Midbrain (tissue), 1 donor: ENCODE measurements at regions not wholly inside any gene's neighbourhood (a gene's known extent, or its start where the extent isn't known, plus 50 kb on each side); places are given as distances from the start of the nearest gene placed in this dataset.

Source experiments
- DNase-seq: peaks from one replicate; lab custom pipeline; 2025; lab: John Stamatoyannopoulos, UW

DNA sequence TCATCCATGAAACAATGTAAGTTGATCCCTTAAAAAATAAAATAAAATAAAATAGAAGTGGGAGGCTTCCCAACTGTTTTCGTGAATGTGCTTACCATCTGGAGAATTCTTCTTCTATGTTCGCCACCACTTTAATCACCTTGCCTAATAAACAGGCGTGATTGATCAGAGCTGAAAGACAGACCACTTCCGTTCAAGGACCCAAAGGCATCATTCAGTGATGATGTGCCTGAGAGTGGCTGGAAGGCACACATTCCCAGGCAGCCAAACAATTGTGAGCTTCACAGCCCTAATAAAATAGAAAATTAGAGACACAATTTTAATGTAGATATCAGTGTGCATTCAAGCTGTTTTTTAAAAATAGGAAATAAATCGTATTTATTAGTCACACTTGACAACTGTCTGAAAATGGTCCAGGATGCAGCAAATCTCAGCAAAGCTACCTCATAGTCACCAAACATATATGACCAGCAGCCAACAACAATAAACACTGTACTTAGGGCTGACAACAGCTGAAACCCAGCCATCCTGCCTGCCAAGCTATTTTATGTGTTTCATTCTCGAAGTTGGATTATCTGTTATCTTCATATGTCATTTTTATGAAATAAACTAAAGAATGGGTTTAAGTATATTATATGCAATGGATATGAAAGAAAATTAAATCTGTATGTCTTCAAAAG is 163.2 kb upstream of the FAM9B start:
- no peak for DNase-seq

DNA sequence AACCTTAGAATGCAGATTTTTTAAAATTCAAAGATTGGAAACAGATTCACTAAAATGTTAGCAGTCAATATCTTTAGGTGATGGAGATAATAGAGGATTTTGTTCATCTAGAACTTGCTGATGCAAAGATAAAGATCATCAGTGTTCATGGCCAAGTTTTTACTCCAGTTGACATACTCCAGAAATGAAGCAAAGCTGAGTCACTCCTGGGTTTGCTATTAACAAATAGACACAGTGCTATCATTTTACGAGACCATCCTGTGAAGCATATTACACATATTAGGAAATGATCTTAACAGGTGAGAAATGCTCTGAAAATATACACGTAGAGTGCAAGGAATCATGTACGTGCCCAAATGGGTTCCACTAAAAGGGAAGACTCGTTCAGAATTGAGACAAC is 170.6 kb upstream of the FAM9B start:
- DNase-seq: no peak

DNA sequence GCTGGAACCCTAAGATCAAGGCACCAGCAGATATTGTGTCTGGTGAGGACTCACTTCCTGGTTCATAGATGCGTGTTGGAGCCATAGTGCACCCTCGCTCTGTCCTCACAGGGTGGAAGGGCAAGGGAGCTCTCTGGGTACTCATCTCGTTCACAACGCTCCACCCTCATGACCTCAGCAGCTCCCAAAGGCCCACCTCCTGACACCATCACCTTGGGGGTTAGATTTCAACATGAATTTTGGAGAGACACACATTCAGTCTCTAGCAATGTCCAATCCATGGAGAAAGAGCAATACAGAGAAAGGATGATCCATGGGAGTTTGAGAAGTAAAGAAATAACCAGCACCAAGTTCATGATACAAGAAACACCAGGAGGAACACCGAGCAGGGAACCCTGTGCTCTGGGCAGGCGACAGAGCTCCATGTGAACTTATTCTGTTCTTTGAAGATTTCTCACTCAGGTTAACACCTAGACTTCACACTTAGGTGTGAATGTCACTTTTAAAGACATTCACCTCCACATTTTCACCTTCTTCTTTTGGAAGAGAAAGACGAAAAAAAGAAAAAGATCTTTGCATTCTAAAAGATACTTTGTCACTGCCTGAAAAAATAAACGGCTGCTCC is 171.8 kb upstream of the FAM9B start:
- no peak for DNase-seq

GRCh38 chrX:9207142-9207541 is 173.2 kb upstream of the FAM9B start:
- no peak for DNase-seq

DNA sequence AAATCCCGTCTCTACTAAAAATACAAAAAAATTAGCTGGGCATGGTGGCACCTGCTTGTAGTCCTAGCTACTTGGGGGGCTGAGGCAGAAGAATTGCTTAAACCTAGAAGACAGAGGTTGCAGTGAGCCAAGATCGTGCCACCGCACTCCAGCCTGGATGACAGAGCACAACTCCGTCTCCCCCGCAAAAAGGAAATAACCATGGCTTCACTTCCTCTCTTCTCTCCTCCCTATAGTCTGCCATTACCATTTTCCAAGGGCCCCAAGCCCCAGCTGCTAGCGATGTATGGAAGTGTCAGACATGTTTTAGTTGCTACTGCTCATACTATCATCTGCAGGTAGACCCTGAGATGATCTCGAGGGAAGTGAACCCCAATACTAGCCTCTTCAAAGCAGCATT is 177.3 kb upstream of the FAM9B start:
- DNase-seq: no peak

DNA sequence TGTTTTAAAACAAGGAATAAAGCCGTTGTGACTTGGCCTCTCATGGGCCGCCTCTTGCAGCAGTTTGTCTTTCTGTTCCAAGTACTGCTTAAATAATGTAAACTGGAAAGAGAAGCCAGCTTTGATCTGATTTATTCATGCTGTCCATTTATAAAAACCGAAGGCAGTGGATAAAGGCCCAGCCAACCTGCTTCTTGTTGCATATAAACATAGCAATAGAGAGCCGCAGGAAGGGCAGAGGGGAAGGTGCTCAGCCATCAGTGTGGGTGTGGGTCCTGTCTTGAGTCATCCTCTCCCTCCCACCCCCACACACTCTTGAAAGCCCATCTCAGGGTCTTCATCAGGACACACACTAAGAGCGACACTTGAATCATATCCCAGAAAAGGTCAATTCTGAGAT is 187.9 kb upstream of the FAM9B start:
- no peak for DNase-seq

DNA sequence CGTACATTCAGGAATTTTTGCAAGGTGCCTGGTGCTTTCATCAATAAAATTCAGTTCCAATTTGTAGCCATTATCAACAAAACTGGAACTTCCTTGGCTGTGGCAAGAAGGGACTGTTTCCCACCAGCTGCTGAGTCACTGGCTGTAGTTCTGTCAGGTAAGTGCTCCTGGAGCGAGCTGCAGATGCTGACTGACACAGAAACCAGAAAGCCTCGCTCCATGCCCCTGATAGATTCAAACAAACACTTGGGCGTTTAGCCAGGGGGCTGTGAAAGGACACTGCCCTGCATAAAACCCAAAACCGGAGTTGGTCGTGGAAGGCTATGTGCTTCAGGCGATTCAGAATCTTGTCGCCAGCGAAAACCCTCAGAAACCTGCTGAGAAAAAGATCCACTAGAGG is 188.4 kb upstream of the FAM9B start:
- no peak for DNase-seq

- DNase-seq: no peak
Measured at GRCh38 chrX:9227276-9227675, 193.3 kb upstream of the FAM9B start.

- no peak for DNase-seq
Measured at GRCh38 chrX:9231491-9231890, 197.6 kb upstream of the FAM9B start.

- DNase-seq: no peak
Measured at GRCh38 chrX:9233141-9233540, 199.2 kb upstream of the FAM9B start.

GRCh38 chrX:9234315-9234714 is 200.4 kb upstream of the FAM9B start:
- no peak for DNase-seq

DNA sequence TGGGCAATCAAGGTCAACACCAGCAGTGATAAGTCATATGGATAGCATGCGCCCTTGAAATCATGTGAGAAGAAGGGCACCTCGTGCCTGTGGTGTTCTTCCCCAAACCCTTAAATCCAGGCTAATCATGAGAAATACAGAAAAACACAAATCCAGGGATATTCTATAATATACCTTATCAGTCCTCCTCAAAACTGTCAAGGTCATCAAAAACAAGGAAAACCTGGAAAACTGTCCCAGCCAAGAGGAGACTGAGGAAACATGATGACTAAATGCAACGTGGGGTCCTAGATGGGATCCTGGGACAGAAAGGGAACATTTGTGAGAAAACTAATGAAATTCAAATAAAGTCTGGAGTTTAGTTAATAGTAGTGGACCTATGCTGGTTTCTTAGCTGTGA is 201.8 kb upstream of the FAM9B start:
- DNase-seq: no peak

DNA sequence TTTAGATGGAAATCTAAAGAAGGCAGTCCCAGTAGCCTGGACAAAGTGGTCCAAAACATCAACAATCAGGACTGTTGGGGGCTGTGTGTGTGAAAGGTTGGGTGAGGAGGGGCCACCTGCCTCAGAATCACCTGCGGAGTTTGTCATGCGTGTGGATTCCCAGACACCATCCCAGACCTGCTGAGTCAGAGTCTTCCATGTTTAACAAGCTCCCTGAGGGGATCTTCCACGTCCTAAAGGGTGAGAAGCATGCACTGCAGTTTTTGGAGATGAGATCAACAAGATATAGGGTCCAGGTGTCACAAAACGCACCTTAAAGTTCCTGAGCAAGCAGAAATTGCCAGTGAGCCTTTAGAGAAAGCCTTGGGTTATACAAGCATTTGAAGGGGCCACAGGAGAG is 207.0 kb upstream of the FAM9B start:
- DNase-seq: no peak

- DNase-seq: no peak
Measured at GRCh38 chrX:9241427-9241826, 207.5 kb upstream of the FAM9B start.

- DNase-seq: no peak
Measured at GRCh38 chrX:9249051-9249846, 215.3 kb upstream of the FAM9B start.

- no peak for DNase-seq
Measured at GRCh38 chrX:9252182-9252581, 212.7 kb upstream of the TBL1X start.

- DNase-seq: no peak
Measured at GRCh38 chrX:9253211-9253610, 211.6 kb upstream of the TBL1X start.

DNA sequence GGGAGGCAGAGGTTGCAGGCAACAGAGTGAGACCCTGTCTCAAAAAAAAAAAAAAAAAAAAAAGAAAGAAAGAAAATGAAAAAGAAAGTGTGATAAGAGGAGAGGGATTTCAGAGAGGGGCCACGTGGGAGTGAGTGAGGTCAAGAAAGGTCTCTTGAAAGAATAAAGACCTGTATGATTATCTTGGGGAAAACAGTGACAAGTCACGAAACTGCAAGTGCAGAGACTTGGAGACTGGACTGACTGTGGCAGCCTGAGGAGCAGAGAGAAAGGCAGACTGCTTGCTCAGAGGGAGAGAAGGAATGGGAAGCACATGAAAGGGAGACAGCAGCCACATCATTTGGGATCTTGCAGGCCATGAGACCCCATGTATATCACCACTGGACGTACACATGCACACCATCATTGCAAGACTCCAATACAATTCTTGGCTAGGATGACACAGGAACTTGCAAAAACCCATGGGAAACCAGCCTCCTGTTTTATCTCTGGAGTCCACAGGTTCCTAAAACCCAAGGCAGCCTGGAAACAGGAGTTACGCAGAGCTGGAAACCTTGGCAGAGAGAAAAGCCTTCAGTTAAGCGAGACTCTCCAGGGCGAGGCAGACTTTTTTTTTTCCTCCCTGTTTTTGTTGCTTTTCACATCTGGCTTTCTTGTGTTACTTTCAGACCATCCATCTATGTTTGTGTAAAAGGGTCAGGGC is 207.0 kb upstream of the TBL1X start:
- DNase-seq: no peak

- no peak for DNase-seq
Measured at GRCh38 chrX:9258421-9259104, 206.3 kb upstream of the TBL1X start.

DNA sequence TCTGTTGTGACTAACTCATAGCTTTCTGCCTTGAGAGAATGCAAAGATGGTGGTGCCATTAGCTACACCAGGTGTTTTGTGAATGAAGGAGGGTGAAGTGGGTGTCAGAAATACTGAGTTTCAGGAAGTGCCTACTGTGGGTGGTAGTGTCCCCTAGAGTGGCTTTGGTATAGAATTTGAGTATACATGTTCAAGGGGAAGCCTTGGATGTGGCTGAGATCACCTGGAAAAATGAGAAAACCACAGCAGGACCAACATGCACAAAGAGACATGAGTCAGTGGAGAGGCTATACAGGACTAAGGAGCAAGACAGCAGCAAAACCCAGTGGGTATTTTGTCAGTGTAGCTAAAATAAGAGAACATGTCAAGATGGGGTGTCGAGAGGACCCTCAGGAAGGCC is 204.3 kb upstream of the TBL1X start:
- no peak for DNase-seq

DNA sequence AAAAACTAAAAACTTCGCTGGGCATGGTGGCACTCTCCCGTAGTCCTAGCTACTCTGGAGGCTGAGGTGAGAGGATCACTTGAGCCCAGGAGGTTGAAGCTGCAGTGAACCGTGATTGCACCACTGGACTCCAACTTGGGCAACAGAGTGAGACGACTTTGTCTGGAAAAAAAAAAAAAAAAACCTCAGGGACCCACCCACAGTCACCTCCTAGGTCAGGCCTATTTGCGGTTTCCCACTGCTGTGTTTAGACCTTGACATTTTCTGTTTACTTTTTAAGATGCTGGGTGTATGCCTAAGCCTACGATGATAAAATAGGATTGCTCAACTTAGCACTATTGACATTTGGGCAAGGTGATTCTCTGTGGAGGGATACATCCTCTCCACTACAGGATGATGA is 197.4 kb upstream of the TBL1X start:
- no peak for DNase-seq

DNA sequence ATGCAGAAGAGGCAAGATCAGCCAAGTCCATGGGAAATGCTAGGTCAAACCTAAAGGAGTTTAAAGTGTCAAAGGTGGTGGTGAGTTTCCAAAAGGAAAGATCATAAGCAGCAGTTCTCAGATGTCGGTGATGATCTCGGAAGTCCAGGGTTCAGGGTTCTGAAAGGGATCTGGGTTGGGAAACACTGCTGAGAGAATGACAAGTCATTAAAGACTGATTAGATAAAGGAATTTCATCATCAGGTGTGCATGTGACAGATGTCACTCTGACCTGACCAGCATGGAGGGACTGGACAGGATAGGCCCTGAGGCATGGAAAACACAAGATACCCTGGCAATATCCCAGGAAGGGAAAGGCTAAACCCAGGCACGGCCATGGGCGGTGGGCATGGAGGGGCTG is 195.7 kb upstream of the TBL1X start:
- no peak for DNase-seq
